GM11168 (cell line): ENCODE measurements at regions not wholly inside any gene's neighbourhood (a gene's known extent, or its start where the extent isn't known, plus 50 kb on each side); places are given as distances from the start of the nearest gene placed in this dataset.
"Not testable (repeated sequence)": the region's sequence is repeated elsewhere in the genome, so short reads cannot be mapped to it uniquely, and the experiment has no call there.

Experiments used
- in situ Hi-C: fragments of 300-500 bp; cut with MboI; formaldehyde crosslinking; loops from one replicate; pipeline ENCODE4 v1.12.0; 2022; ENCODE audit warnings: low sequenced_read_pairs; ENCODE audit not compliant: unreplicated experiment

- in situ Hi-C loops, result loop anchor here (5.0 kb wide), 1 partner anchor 212 kb away; no protein-coding TSS in a partner anchor
Observed at GRCh38 chr12:131438881-131439280, 272.0 kb upstream of the SFSWAP start.

DNA sequence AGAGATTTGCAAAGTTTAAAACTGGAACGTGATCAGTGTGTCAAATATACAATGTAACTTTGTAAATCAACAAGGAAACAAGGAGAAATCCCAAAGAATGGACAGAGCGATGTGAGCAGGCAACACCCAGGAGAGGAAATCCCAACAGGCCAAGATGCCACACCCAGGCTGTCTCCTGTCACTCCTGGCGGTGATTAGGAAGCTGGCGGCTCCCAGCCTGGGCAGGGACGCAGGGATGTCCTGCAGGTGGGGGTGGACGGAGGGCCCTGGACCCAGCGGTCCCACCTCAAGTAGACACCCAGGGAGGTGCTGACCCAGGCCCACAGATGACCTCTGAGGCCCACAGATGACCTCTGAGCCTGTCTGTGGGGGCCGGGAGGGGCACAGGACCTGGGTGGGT, 271.1 kb upstream of the SFSWAP start:
- in situ Hi-C loops, result loop anchor here (5.0 kb wide), 1 partner anchor 212 kb away; no protein-coding TSS in a partner anchor

DNA sequence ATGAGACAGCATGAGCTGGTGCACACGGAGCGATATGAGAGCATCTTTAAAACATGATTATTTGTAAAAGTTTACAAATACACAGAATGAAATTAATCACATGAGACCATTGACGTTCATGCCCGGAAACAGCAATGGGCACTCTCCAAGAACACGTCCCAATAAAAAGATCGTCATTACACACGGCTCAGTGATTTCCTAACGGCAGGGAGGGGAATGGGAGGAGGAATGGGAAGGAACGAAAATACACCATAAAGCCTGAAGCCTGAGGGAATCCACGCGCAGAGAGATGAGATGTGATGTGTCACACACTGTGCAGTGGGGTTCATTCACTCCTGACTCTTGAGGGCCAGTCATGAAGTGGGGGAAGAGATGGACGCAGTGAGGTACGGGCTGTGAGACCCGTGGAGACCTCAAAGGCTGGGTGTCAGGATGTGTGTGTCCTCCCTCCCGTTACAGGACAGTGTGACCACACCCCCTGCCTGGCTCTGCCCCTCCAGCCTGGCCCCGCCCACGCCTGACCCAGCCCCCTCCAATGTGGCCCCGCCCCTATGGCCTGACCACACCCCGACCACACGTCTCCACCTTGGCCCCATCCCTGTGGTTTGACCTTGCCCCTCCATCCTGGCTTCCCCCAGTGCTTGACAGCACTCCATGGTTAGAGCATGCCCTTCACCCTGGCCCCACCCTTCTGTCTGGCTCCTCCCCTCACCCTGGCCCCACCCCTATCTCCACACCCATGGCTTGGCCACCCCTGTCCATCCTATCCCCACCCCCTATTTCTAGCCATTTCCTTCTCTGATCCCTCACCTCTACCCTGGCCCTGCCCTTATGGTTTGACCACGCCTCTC, 270.5 kb upstream of the SFSWAP start:
- in situ Hi-C loops, result not testable (repeated sequence)

- in situ Hi-C loops, result no loop called here
Observed at GRCh38 chr12:131441060-131441396, 269.9 kb upstream of the SFSWAP start.

GRCh38 chr12:131441638-131442336, 269.1 kb upstream of the SFSWAP start:
- in situ Hi-C loops, result no loop called here

DNA sequence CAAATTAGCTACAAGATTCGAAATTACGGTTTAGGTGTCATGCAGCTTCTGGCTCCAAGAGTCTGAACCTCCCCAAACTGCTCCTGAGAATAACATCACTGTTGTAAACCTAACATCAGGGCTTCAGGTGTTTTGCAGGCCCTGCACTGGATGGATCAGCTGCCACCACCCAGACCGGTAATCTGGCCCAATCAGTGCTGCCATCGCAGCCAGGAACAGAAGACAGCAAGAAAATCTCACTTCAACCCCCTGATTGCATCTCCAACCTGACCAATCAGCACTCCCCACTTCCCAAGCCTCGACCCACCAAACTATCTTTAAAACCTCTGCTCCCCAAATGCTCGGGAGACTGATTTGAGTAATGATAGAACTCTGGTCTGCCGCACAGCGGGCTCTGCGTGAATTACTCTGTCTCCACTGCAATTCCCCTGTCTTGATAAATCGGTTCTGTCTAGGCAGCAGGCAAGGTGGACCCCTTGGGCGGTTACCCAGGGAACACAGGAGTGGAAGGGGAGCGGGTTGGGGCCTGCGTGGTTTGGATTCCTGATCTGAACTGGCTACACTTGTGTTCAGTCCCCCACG, 268.5 kb upstream of the SFSWAP start:
- in situ Hi-C loops, result no loop called here

DNA sequence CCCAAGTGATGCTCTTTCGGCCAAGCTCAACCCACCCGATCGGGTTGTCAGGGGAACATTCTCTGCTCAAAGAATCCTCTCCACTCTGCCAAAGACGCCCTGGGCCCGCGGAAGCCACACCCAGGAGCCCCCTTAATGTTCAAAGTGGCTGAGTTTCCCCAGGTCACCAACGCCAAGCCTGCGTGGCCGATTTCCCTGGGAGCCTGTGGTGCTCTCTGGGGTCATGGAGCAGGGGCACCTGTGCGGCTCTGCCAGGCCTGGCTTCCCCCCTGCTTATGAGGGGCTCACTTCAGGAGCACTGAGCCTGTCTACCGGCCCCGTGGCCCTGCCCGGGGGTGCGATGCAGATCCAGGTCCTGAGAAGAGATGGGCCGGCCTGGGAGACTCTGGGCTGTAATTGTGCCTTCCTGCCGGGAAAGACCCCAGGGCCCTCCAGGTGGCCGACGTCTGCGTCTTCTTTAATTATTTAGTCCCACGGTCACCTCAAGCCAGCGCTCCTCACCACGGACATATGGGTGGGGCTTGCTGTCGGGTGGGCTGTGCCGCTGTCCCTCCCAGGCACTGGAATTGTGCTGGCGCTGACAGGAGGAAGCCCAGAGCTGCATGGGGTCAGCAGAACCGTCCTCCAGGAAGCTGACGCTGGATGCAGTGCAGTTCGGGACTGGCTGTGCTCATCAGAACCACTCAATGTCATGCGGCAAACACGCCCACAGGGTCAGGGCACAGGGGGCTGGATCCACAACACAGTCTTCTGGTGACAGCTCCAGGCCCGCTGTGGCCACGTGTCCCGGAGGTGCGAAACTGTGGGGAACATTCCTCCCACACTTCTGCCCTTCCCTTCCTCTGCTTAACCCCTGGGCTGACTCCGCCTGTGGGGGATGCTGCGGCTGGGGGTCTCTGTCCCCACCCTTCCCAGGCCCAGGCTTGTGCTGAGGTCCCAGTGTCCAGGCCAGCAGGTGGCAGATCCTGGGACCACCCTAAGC, 267.6 kb upstream of the SFSWAP start:
- in situ Hi-C loops, result no loop called here

GRCh38 chr12:131444220-131445164, 266.4 kb upstream of the SFSWAP start:
- in situ Hi-C loops, result no loop called here

- in situ Hi-C loops, result no loop called here
Observed at GRCh38 chr12:131445184-131445774, 265.6 kb upstream of the SFSWAP start.

DNA sequence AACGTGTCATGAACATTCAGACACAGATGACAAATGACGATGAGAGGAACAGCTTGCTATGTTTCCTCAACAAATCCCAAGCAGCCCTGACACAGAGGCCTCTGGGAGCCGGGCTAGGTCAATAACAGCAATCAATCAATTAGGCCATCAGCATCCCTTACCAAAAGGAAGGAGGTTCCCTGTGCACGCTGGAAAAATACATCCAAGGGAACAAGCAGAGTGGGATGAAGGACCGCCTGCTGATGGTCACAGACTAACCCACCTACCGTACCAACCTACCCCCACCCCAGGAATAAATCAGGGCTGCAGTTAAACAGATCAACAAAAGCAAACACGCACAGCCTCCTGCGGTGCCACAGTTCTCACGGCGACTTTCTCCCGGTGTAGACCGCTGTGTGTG, 265.1 kb upstream of the SFSWAP start:
- in situ Hi-C loops, result no loop called here

DNA sequence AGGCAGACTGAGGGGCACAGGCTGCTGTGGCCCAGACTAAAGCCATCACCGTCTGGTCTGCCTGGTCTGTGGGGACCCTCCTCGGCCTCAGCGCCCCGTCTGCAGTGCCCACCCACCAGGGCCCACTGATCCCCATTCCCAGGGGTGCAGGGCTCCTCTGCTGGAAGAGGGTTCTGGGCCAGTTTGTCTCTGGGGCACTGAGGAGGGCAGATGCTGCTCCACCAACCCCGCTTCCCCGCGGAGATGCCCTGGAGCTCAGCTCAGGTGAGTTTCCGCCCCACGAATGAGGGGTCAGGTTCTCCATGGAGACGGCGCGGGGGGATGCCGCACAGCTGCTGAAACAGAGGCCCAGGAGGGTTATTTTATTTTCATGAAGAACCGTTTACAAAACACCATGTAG, 263.3 kb upstream of the SFSWAP start:
- in situ Hi-C loops, result not testable (repeated sequence)

- in situ Hi-C loops, result no loop called here
Observed at GRCh38 chr12:131448254-131448795, 262.6 kb upstream of the SFSWAP start.

- in situ Hi-C loops, result no loop called here
Observed at GRCh38 chr12:131449027-131449426, 261.9 kb upstream of the SFSWAP start.

DNA sequence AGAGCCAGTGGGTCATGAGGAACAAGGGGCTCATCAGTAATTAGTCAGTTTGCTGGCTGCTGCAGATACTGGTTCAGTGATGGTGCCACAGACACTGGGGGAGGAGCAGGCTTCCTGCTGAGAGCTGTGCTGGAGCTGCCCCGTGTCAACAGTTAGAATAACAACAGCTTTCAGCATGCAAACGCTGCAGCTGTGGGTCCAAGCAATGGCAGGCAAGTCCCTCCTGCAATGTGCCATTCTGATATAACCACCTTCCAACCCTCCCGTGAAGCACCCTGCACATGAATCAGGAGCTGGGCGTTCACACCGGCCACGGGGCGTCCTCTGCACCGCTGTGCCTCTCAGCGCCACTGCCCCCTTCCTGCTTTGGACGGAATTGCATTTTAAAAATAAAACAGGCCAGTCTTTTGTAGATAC, 258.4 kb upstream of the SFSWAP start:
- in situ Hi-C loops, result no loop called here

DNA sequence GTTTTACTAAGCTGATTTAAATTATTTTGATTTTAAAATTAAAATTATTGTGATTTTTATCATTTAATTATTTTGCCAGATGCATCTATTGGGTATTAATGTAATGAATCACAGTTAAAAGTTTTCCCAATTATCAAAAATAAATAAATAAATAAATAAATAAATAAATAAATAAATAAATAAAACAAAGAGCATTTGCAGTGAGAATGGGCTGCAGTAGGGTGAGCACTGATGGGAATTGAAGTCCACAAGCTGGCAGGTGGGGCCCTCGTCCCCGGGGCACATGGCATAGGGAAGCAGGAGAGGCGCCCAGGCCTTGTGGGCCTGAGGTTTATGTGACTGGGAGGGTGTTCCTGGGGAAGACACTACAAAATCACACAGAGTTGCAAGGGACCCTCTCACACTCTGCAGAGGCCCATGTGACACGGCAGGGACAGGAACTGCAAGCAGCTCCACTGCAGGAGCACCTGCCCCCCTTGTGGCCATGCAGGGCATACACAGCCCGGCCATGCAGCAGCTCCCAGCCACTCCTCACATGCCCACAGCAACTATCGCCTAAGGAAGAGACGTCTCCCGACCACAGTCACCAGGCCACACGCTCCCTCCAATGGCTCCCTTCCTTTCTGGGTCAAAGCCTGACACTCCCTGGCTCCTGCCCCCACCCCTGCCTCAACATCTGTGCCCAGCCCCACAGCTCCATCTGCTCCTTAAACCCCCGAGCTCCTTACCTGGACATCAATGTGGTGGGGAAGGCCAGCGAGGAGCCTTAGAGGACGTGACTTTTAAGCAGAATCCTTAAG, 256.3 kb upstream of the SFSWAP start:
- in situ Hi-C loops, result no loop called here

DNA sequence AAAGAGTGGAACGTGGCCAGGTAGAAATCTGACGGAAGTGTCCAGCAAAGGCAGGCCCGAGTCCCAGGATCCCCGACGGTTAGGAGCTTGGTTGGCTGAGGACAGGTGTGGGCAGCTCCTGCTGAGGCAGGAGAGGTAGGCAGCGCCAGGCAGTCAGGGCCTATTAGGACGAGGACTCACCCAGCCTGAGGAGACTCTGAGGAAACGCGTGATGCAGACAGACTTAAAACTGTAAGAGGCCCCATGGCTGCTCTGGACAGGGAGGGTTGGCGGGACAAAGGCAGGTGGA, 255.7 kb upstream of the SFSWAP start:
- in situ Hi-C loops, result no loop called here

DNA sequence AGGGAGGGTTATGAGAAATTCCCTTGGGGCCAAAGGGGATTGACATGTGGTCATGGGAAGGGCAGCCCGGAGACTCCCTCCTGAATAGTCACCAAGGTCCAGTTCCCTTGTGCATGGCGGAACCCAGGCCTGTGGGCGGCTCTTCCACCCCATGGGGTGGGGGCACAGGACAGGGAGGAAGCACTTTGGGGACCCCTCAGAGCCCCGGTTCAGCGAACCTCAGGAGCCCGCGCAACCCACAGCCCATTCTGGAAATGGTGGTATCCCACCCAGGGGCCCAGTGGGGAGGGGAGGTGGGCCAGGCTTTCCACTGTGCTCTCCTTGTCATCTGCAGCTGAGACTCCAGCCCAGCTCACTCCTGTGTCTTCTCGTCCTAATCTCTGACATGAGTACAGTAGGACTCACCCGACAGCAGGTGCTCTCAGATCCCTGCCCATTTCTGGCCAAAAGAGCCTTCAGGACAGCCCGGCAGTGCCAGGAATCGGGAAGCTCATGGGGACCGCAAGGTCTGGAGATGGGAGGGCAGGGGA, 255.2 kb upstream of the SFSWAP start:
- in situ Hi-C loops, result no loop called here
